ENCODE measurements at regions not wholly inside any gene's neighbourhood (a gene's known extent, or its start where the extent isn't known, plus 50 kb on each side); places are given as distances from the start of the nearest gene placed in this dataset.

- Histone ChIP-seq H3K27me3 (ENCODE audit: low read depth) (no peaks in the 10 kb centered on the region), H3K36me3 (no peaks in the 10 kb centered on the region), H3K27ac (no peak overlapping the region), H3K4me1 (no peaks in the 10 kb centered on the region), H3K4me3 (no peak overlapping the region), H3K9me3 (no peaks in the 10 kb centered on the region)
- ATAC-seq (no peak), DNase-seq (no peak)
- no peak for TF ChIP-seq CTCF (IDR thresholded peaks at IDR 0.05)
- intact Hi-C loops (cut with DNase I) = no loop called here
Measured at GRCh38 chr17:63173903-63174302, 207.9 kb downstream of the TANC2 start.

GRCh38 chr17:63178530-63178929 is 212.5 kb downstream of the TANC2 start:
- intact Hi-C loops (cut with DNase I) = no loop called here
- no peak for ATAC-seq

GRCh38 chr17:63181856-63182255 is 215.8 kb downstream of the TANC2 start:
- ATAC-seq (no peak), DNase-seq (no peak)
- no peak for TF ChIP-seq CTCF (IDR thresholded peaks at IDR 0.05)
- no peak overlapping the region for H3K27ac ChIP-seq
- no peaks in the 10 kb centered on the region for H3K27me3 ChIP-seq (ENCODE audit: low read depth)
- intact Hi-C loops (cut with DNase I) = no loop called here
- H3K4me1 ChIP-seq = no peaks in the 10 kb centered on the region
- H3K4me3 ChIP-seq = no peak overlapping the region
- H3K36me3 ChIP-seq = no peaks in the 10 kb centered on the region
- H3K9me3 ChIP-seq = no peaks in the 10 kb centered on the region

More at GRCh38 chr17:63178530-63178929, 212.5 kb downstream of the TANC2 start:
- no peak for TF ChIP-seq CTCF (IDR thresholded peaks at IDR 0.05)
- Histone ChIP-seq H3K27ac (no peak overlapping the region), H3K4me3 (no peak overlapping the region), H3K4me1 (no peaks in the 10 kb centered on the region), H3K9me3 (no peaks in the 10 kb centered on the region), H3K27me3 (ENCODE audit: low read depth) (no peaks in the 10 kb centered on the region), H3K36me3 (no peaks in the 10 kb centered on the region)
- no peak for DNase-seq

- intact Hi-C loops (cut with DNase I) = no loop called here
- ATAC-seq (no peak), DNase-seq (no peak)
- TF ChIP-seq CTCF (IDR thresholded peaks at IDR 0.05) = no peak
- H3K4me1 ChIP-seq = no peaks in the 10 kb centered on the region
- no peaks in the 10 kb centered on the region for H3K36me3 ChIP-seq
- H3K27ac ChIP-seq = no peak overlapping the region
- H3K9me3 ChIP-seq = no peaks in the 10 kb centered on the region
- no peaks in the 10 kb centered on the region for H3K27me3 ChIP-seq (ENCODE audit: low read depth)
- H3K4me3 ChIP-seq = no peak overlapping the region
Measured at GRCh38 chr17:63185420-63185819, 219.4 kb downstream of the TANC2 start.

- ATAC-seq = no peak
Measured at GRCh38 chr17:63189082-63189481, 223.0 kb downstream of the TANC2 start.

More at GRCh38 chr17:63189082-63189481, 223.0 kb downstream of the TANC2 start:
- Histone ChIP-seq H3K9me3 (no peaks in the 10 kb centered on the region), H3K36me3 (no peaks in the 10 kb centered on the region), H3K27ac (no peak overlapping the region), H3K4me1 (no peaks in the 10 kb centered on the region), H3K27me3 (ENCODE audit: low read depth) (no peaks in the 10 kb centered on the region), H3K4me3 (no peak overlapping the region)
- intact Hi-C loops (cut with DNase I) = no loop called here
- TF ChIP-seq CTCF (IDR thresholded peaks at IDR 0.05) = no peak
- no peak for DNase-seq
